ENCODE measurements at regions not wholly inside any gene's neighbourhood (a gene's known extent, or its start where the extent isn't known, plus 50 kb on each side); places are given as distances from the start of the nearest gene placed in this dataset.

GRCh38 chr2:176483476-176483875 lies 214.2 kb downstream of the MTX2 start:
- no peak for DNase-seq
- Mint-ChIP-seq H3K36me3 (no peaks in the 10 kb centered on the region), H3K4me3 (no peak overlapping the region), H3K4me1 (peaks cover 0 to 5% of the 10 kb centered on the region in 2 donors), H3K27ac (no peak overlapping the region), H3K9me3 (no peaks in the 10 kb centered on the region), H3K27me3 (ENCODE audit: low read depth in 2 of 2) (peaks cover 35 to 68% of the 10 kb centered on the region in 2 donors)
- H3K9me3 ChIP-seq (ENCODE audit: control insufficient read depth, insufficient read depth, low read length): no peaks in the 10 kb centered on the region
- no peaks in the 10 kb centered on the region for H3K4me1 ChIP-seq (ENCODE audit: control insufficient read depth, insufficient read depth, low read length)
- H3K27ac ChIP-seq (ENCODE audit: low read length): no peak overlapping the region
- no peak for ATAC-seq
- no peak overlapping the region for H3K4me3 ChIP-seq (ENCODE audit: low read length)
- no peak for TF ChIP-seq CTCF (IDR thresholded peaks at IDR 0.05)
- 69% methylated on average over 7 of the region's 7 CpGs for WGBS (ENCODE audit: insufficient coverage)
- H3K27me3 ChIP-seq (ENCODE audit: control insufficient read depth, insufficient read depth, low read length): peaks cover 2% of the 10 kb centered on the region
- intact Hi-C loops (cut with micrococcal nuclease): no loop called here
- no peaks in the 10 kb centered on the region for H3K36me3 ChIP-seq (ENCODE audit: control insufficient read depth, insufficient read depth, low read length)

DNA sequence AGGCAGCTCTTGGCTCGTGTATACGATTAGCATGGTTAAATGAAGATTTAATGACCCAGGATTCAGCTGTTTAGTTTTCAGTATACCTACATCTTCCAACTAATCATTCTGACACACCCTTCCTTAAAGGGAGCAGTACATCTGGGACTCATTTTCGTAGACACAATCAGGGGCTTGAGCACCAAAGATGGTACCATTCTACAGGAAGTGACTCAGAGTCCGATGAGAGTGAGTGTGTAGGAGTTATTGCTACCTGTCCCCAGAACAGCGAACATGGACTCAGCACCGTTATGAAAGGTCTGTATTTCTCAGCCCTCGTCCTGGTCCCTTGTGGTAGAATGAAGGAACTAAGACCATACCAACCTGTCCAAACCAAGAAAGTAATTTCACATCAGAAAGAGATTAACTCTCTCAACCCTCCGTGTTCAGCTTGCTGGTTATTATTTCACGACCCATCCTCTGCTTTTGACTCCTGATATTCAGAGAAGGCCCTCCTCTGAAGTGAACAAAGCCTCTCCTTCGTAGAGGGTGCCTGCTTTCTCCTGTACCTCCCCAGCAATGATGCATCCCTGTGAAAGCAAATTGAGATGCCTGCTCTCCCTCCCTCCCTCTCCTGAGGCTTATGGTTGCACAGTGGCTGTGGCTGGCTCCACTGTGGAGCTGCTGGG lies 214.8 kb downstream of the MTX2 start:
- intact Hi-C loops (cut with micrococcal nuclease): no loop called here
- Mint-ChIP-seq H3K27me3 (ENCODE audit: low read depth in 2 of 2) (peaks cover 33 to 69% of the 10 kb centered on the region in 2 donors), H3K36me3 (no peaks in the 10 kb centered on the region), H3K4me1 (peaks cover 0 to 5% of the 10 kb centered on the region in 2 donors), H3K27ac (no peak overlapping the region), H3K4me3 (no peak overlapping the region), H3K9me3 (no peaks in the 10 kb centered on the region)
- Histone ChIP-seq H3K9me3 (ENCODE audit: control insufficient read depth, insufficient read depth, low read length) (no peaks in the 10 kb centered on the region), H3K27me3 (ENCODE audit: control insufficient read depth, insufficient read depth, low read length) (peaks cover 3% of the 10 kb centered on the region), H3K4me3 (ENCODE audit: low read length) (no peak overlapping the region), H3K36me3 (ENCODE audit: control insufficient read depth, insufficient read depth, low read length) (no peaks in the 10 kb centered on the region), H3K4me1 (ENCODE audit: control insufficient read depth, insufficient read depth, low read length) (no peaks in the 10 kb centered on the region), H3K27ac (ENCODE audit: low read length) (no peak overlapping the region)
- DNase-seq (no peak), ATAC-seq (no peak)
- WGBS (ENCODE audit: insufficient coverage): 91% methylated on average over 10 of the region's 10 CpGs
- TF ChIP-seq CTCF (IDR thresholded peaks at IDR 0.05): no peak

DNA sequence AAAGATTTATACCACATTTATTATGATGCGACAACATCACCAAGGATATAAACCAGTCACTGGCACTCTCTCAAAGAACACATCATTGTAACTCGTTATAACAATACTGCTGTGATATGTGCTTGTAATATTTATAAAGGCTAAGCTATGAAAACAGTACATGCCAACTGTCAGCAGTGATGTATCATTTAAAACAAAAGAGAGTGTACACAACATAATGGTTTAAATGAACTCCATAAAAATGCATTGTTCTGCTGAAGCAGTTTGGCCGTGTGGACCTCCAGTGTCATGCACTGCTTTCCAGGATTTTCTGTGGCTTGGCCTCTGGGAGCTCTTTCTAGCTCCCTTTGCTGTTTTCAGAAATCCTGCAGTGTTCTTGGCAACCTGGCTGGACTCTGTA lies 215.6 kb downstream of the MTX2 start:
- ATAC-seq: no peak
- peaks cover 31 to 67% of the 10 kb centered on the region in 2 donors for H3K27me3 Mint-ChIP-seq (ENCODE audit: low read depth in 2 of 2)

More for the DNA sequence above, 215.6 kb downstream of the MTX2 start:
- no peak for TF ChIP-seq CTCF (IDR thresholded peaks at IDR 0.05)
- no peaks in the 10 kb centered on the region for H3K36me3 ChIP-seq (ENCODE audit: control insufficient read depth, insufficient read depth, low read length)
- no peaks in the 10 kb centered on the region for H3K4me1 ChIP-seq (ENCODE audit: control insufficient read depth, insufficient read depth, low read length)
- H3K4me3 ChIP-seq (ENCODE audit: low read length): no peak overlapping the region
- WGBS (ENCODE audit: insufficient coverage): 65% methylated on average over 2 of the region's 3 CpGs
- H3K36me3 Mint-ChIP-seq: no peaks in the 10 kb centered on the region
- H3K27me3 ChIP-seq (ENCODE audit: control insufficient read depth, insufficient read depth, low read length): peaks cover 3% of the 10 kb centered on the region
- H3K9me3 ChIP-seq (ENCODE audit: control insufficient read depth, insufficient read depth, low read length): no peaks in the 10 kb centered on the region
- no peaks in the 10 kb centered on the region for H3K9me3 Mint-ChIP-seq
- no peak overlapping the region for H3K4me3 Mint-ChIP-seq
- peaks cover 0 to 5% of the 10 kb centered on the region in 2 donors for H3K4me1 Mint-ChIP-seq
- H3K27ac Mint-ChIP-seq: no peak overlapping the region
- H3K27ac ChIP-seq (ENCODE audit: low read length): no peak overlapping the region
- intact Hi-C loops (cut with micrococcal nuclease): no loop called here
- no peak for DNase-seq

Data from natural killer cell (primary cell).